Mesenchymal stem cell (in vitro differentiated cells and primary cell): ENCODE measurements at regions not wholly inside any gene's neighbourhood (a gene's known extent, or its start where the extent isn't known, plus 50 kb on each side); places are given as distances from the start of the nearest gene placed in this dataset.

Experiments
- DNase-seq: peaks from one replicate; pipeline ENCODE4 v3.0.0-alpha.2; 2013
- H2AFZ ChIP-seq: one replicate; pipeline ENCODE4 v1.6.1; 2013; ENCODE audit warnings: low read depth, mild to moderate bottlenecking, control low read depth, inconsistent platforms, low read length, moderate library complexity
- H2AK5ac ChIP-seq: 2 replicates; pipeline ENCODE4 v1.6.1; 2013; ENCODE audit warnings: low read length, moderate library complexity, mild to moderate bottlenecking, inconsistent platforms; ENCODE audit not compliant: severe bottlenecking
- H2BK120ac ChIP-seq: one replicate; pipeline ENCODE4 v1.6.1; 2013; ENCODE audit warnings: low read depth, mild to moderate bottlenecking, inconsistent platforms, low read length, moderate library complexity
- H2BK12ac ChIP-seq, 2 experiments: one replicate each; pipeline ENCODE4 v1.6.1; 2013; ENCODE audit warnings: inconsistent platforms in 2 of 2, low read length in 2 of 2, mild to moderate bottlenecking in 2 of 2, moderate library complexity in 2 of 2, control low read depth in 1 of 2
- H2BK15ac ChIP-seq: one replicate; pipeline ENCODE4 v1.6.1; 2013; ENCODE audit warnings: mild to moderate bottlenecking, low read depth, inconsistent platforms; ENCODE audit not compliant: poor library complexity, severe bottlenecking
- H2BK5ac ChIP-seq: 2 replicates; pipeline ENCODE4 v1.6.1; 2013; ENCODE audit warnings: low read depth, mild to moderate bottlenecking, low read length, control low read depth, inconsistent platforms; ENCODE audit not compliant: poor library complexity, severe bottlenecking
- H3K14ac ChIP-seq, 2 experiments: one replicate each; pipeline ENCODE4 v1.6.1; 2013; ENCODE audit warnings: inconsistent platforms in 2 of 2, low read length in 2 of 2, control low read depth in 1 of 2, mild to moderate bottlenecking in 1 of 2, moderate library complexity in 1 of 2
- H3K18ac ChIP-seq, 2 experiments: one replicate each; pipeline ENCODE4 v1.6.1; 2013; ENCODE audit warnings: inconsistent platforms in 2 of 2, low read length in 2 of 2, control low read depth in 1 of 2, low read depth in 1 of 2, mild to moderate bottlenecking in 1 of 2
- H3K23ac ChIP-seq, 2 experiments: one replicate each; pipeline ENCODE4 v1.6.1; 2013; ENCODE audit warnings: inconsistent platforms in 2 of 2, low read length in 2 of 2, mild to moderate bottlenecking in 2 of 2, moderate library complexity in 2 of 2, control low read depth in 1 of 2
- H3K27ac ChIP-seq: 2 replicates; pipeline ENCODE4 v1.5.1; 2013; ENCODE audit warnings: mild to moderate bottlenecking, moderate library complexity, low read length, control low read depth, inconsistent platforms; ENCODE audit not compliant: poor library complexity, severe bottlenecking
- H3K27me3 ChIP-seq, 2 experiments: 2 replicates each; pipeline versions ENCODE4 v1.6.1 to v1.7.0; 2013; ENCODE audit warnings: low read length in 2 of 2, mild to moderate bottlenecking in 2 of 2, moderate library complexity in 2 of 2, control low read depth in 1 of 2, inconsistent platforms in 1 of 2; ENCODE audit not compliant: control insufficient read depth in 1 of 2, insufficient read depth in 1 of 2
- H3K36me3 ChIP-seq, 2 experiments: 2 replicates each; pipeline versions ENCODE4 v1.6.1 to v1.7.0; 2013; ENCODE audit warnings: low read length in 2 of 2, control low read depth in 1 of 2, inconsistent platforms in 1 of 2, low read depth in 1 of 2, mild to moderate bottlenecking in 1 of 2; ENCODE audit not compliant: insufficient read depth in 2 of 2, control insufficient read depth in 1 of 2
- H3K4ac ChIP-seq, 2 experiments: one replicate each; pipeline ENCODE4 v1.6.1; 2013; ENCODE audit warnings: inconsistent platforms in 2 of 2, low read length in 2 of 2, mild to moderate bottlenecking in 2 of 2, moderate library complexity in 2 of 2, control low read depth in 1 of 2, low read depth in 1 of 2
- H3K4me1 ChIP-seq: 2 replicates; pipeline ENCODE4 v1.6.1; 2013; ENCODE audit warnings: low read depth, low read length, control low read depth; ENCODE audit not compliant: control insufficient read depth, insufficient read depth
- H3K4me2 ChIP-seq: 2 replicates; pipeline ENCODE4 v1.6.1; 2013; ENCODE audit warnings: low read length, mild to moderate bottlenecking, inconsistent platforms; ENCODE audit not compliant: poor library complexity, severe bottlenecking
- H3K4me3 ChIP-seq, 2 experiments: 2 replicates each; pipeline versions ENCODE4 v1.5.1 to v1.7.0; 2013; ENCODE audit warnings: low read length in 2 of 2, mild to moderate bottlenecking in 2 of 2, control low read depth in 1 of 2, low read depth in 1 of 2; ENCODE audit not compliant: insufficient read depth in 1 of 2
- H3K79me1 ChIP-seq: replicated peaks from 2 replicates; pipeline ENCODE4 v1.6.1; 2013; ENCODE audit warnings: mild to moderate bottlenecking, control low read depth, low read length, inconsistent platforms; ENCODE audit not compliant: poor library complexity, severe bottlenecking
- H3K9ac ChIP-seq: 2 replicates; pipeline ENCODE4 v1.7.0; 2013; ENCODE audit warnings: mild to moderate bottlenecking, low read length, moderate library complexity
- H3K9me3 ChIP-seq: 2 replicates; pipeline ENCODE4 v1.7.0; 2013; ENCODE audit warnings: mild to moderate bottlenecking, low read length; ENCODE audit not compliant: control insufficient read depth
- H4K8ac ChIP-seq: one replicate; pipeline ENCODE4 v1.6.1; 2013; ENCODE audit warnings: inconsistent platforms, mild to moderate bottlenecking, low read length, moderate library complexity
- H4K91ac ChIP-seq: one replicate; pipeline ENCODE4 v1.6.1; 2013; ENCODE audit warnings: mild to moderate bottlenecking, low read length, inconsistent platforms
- WGBS: methylation state at CpG from one replicate; pipeline ENCODE4 v1.1.7; 2013; ENCODE audit warnings: mixed read lengths; 5-methylcytosine and 5-hydroxymethylcytosine counted together

GRCh38 chr11:96523656-96524055 is 133.8 kb downstream of the JRKL start:
- no peaks in the 10 kb centered on the region for H3K36me3 ChIP-seq
- no CpG with 5 or more reads among the region's 2 CpGs for WGBS

GRCh38 chr11:96524475-96524874 is 134.7 kb downstream of the JRKL start:
- peak; percentile 0 for DNase-seq
- H2BK12ac ChIP-seq, result no peak overlapping the region
- 88% methylated on average over 1 of the region's 1 CpG for WGBS
- no peaks in the 10 kb centered on the region for H3K36me3 ChIP-seq
- H3K9ac ChIP-seq, result peak overlapping the region; percentile 38
- no peak overlapping the region for H3K18ac ChIP-seq
- H2BK15ac ChIP-seq, result no peak overlapping the region
- H4K91ac ChIP-seq, result no peak overlapping the region
- no peak overlapping the region for H2BK120ac ChIP-seq
- H4K8ac ChIP-seq, result no peak overlapping the region
- H3K4me2 ChIP-seq, result no peak overlapping the region
- H3K4ac ChIP-seq, result no peak overlapping the region
- H3K79me1 ChIP-seq, result no peaks in the 10 kb centered on the region
- no peak overlapping the region for H2AFZ ChIP-seq
- no peak overlapping the region for H3K14ac ChIP-seq
- H3K27me3 ChIP-seq, result peaks cover 0 to 9% of the 10 kb centered on the region in 2 experiments
- no peak overlapping the region for H3K27ac ChIP-seq
- H2AK5ac ChIP-seq, result no peak overlapping the region
- H2BK5ac ChIP-seq, result no peak overlapping the region
- H3K23ac ChIP-seq, result no peak overlapping the region
- H3K4me1 ChIP-seq, result peaks cover 1% of the 10 kb centered on the region
- peaks cover 9% of the 10 kb centered on the region for H3K9me3 ChIP-seq
- H3K4me3 ChIP-seq, result no peak overlapping the region

More at GRCh38 chr11:96523656-96524055, 133.8 kb downstream of the JRKL start:
- H3K27me3 ChIP-seq, result peaks cover 0 to 9% of the 10 kb centered on the region in 2 experiments
- peaks cover 1% of the 10 kb centered on the region for H3K4me1 ChIP-seq
- no peak overlapping the region for H3K4me2 ChIP-seq
- H4K91ac ChIP-seq, result no peak overlapping the region
- no peak overlapping the region for H2BK12ac ChIP-seq
- no peak overlapping the region for H2AK5ac ChIP-seq
- H3K4ac ChIP-seq, result no peak overlapping the region
- H3K79me1 ChIP-seq, result no peaks in the 10 kb centered on the region
- H4K8ac ChIP-seq, result no peak overlapping the region
- no peak overlapping the region for H2BK120ac ChIP-seq
- no peak overlapping the region for H3K27ac ChIP-seq
- no peak overlapping the region for H3K14ac ChIP-seq
- H3K9me3 ChIP-seq, result peaks cover 5% of the 10 kb centered on the region
- no peak overlapping the region for H2AFZ ChIP-seq
- no peak overlapping the region for H3K4me3 ChIP-seq
- no peak overlapping the region for H3K23ac ChIP-seq
- DNase-seq, result no peak
- H3K18ac ChIP-seq, result no peak overlapping the region
- no peak overlapping the region for H2BK5ac ChIP-seq
- no peak overlapping the region for H3K9ac ChIP-seq
- no peak overlapping the region for H2BK15ac ChIP-seq

GRCh38 chr11:96530473-96530872 is 140.7 kb downstream of the JRKL start:
- H4K8ac ChIP-seq, result no peak overlapping the region
- no peak overlapping the region for H3K4me2 ChIP-seq
- H3K4ac ChIP-seq, result no peak overlapping the region
- peaks cover 0 to 3% of the 10 kb centered on the region in 2 experiments for H3K27me3 ChIP-seq
- H2BK12ac ChIP-seq, result no peak overlapping the region
- no peak overlapping the region for H2BK15ac ChIP-seq
- H2BK120ac ChIP-seq, result no peak overlapping the region
- H3K9me3 ChIP-seq, result peaks cover 10% of the 10 kb centered on the region
- H3K36me3 ChIP-seq, result no peaks in the 10 kb centered on the region
- no peak for DNase-seq
- no peak overlapping the region for H4K91ac ChIP-seq
- no peak overlapping the region for H2AK5ac ChIP-seq
- no peaks in the 10 kb centered on the region for H3K79me1 ChIP-seq
- H2AFZ ChIP-seq, result no peak overlapping the region
- WGBS, result no CpG with 5 or more reads among the region's 1 CpG
- no peak overlapping the region for H3K23ac ChIP-seq
- H3K27ac ChIP-seq, result no peak overlapping the region
- no peak overlapping the region for H3K14ac ChIP-seq
- peaks cover 1% of the 10 kb centered on the region for H3K4me1 ChIP-seq
- no peak overlapping the region for H3K9ac ChIP-seq
- no peak overlapping the region for H3K4me3 ChIP-seq
- no peak overlapping the region for H3K18ac ChIP-seq
- H2BK5ac ChIP-seq, result no peak overlapping the region

GRCh38 chr11:96538104-96538503 is 148.3 kb downstream of the JRKL start:
- Histone ChIP-seq H3K18ac (no peak overlapping the region), H3K27me3 (peaks cover 0 to 4% of the 10 kb centered on the region in 2 experiments), H2AK5ac (no peak overlapping the region), H3K36me3 (no peaks in the 10 kb centered on the region), H2BK5ac (no peak overlapping the region), H3K4me3 (no peak overlapping the region), H3K23ac (no peak overlapping the region), H3K9ac (no peak overlapping the region), H3K4ac (no peak overlapping the region), H3K4me2 (no peak overlapping the region), H3K14ac (no peak overlapping the region), H3K79me1 (no peaks in the 10 kb centered on the region), H2BK12ac (no peak overlapping the region), H3K4me1 (no peaks in the 10 kb centered on the region), H3K27ac (no peak overlapping the region), H2AFZ (no peak overlapping the region), H4K91ac (no peak overlapping the region), H4K8ac (no peak overlapping the region), H2BK120ac (no peak overlapping the region), H3K9me3 (peaks cover 4% of the 10 kb centered on the region), H2BK15ac (no peak overlapping the region)
- WGBS, result 72% methylated on average over 4 of the region's 4 CpGs
- DNase-seq, result no peak
